ENCODE measurements at regions not wholly inside any gene's neighbourhood (a gene's known extent, or its start where the extent isn't known, plus 50 kb on each side); places are given as distances from the start of the nearest gene placed in this dataset.

DNA sequence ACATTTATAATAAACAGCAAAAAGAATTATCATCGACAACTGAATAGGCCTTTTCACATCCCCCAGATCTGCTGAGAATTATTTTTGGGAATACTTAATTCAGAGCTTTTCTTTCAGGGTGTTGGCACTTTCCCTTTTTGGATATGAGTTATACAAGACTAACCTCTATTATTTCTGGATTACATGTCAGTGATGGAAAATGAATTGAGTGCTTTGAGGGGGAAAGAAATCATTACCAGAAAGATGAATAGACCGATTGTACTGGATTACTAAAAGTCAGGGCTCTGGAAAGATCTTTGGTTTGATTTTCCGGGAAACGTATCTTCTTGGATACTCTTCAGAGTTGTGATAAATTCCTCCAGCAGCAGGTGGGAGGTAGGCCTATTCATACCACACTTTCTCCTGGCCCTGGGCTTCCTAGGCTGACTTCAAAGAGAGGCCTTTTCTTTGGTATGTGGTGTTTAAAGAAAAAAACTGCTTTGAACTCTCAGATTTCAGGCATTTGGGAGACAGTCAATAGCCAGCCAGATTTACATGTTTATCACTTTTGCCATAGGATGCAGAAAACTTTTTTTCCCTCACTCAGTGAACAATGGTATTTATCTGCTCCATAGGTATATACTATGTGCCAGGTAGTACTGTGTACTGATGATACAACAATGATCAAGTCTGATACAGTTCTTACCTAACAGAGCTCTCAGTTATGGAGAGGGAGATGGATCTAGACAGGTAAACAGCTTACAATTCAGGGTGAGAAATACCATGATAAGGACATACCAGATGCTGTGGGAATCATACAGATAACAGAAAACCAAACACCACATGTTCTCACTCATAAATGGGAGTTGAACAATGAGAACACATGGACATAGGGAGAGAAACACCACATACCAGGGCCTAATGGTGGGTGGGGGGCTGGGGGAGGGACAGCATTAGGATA is 63.3 kb upstream of the ACTR3 start:
- TF ChIP-seq, protein P1, sequence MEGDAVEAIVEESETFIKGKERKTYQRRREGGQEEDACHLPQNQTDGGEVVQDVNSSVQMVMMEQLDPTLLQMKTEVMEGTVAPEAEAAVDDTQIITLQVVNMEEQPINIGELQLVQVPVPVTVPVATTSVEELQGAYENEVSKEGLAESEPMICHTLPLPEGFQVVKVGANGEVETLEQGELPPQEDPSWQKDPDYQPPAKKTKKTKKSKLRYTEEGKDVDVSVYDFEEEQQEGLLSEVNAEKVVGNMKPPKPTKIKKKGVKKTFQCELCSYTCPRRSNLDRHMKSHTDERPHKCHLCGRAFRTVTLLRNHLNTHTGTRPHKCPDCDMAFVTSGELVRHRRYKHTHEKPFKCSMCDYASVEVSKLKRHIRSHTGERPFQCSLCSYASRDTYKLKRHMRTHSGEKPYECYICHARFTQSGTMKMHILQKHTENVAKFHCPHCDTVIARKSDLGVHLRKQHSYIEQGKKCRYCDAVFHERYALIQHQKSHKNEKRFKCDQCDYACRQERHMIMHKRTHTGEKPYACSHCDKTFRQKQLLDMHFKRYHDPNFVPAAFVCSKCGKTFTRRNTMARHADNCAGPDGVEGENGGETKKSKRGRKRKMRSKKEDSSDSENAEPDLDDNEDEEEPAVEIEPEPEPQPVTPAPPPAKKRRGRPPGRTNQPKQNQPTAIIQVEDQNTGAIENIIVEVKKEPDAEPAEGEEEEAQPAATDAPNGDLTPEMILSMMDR (IDR thresholded peaks at IDR 0.05) = no peak
- no peak for TF ChIP-seq POLR2A (IDR thresholded peaks at IDR 0.05)
